Brain microvascular endothelial cell (primary cell): ENCODE measurements at regions not wholly inside any gene's neighbourhood (a gene's known extent, or its start where the extent isn't known, plus 50 kb on each side); places are given as distances from the start of the nearest gene placed in this dataset.

Source experiments
- DNase-seq: peaks from one replicate; pipeline ENCODE4 v3.0.0-alpha.2; 2020
- H3K27ac ChIP-seq: fragments of 250-450 bp; sonication (Bioruptor Pico); 2 replicates; pipeline ENCODE4 v1.5.1; 2020; ENCODE audit warnings: mild to moderate bottlenecking, moderate library complexity
- H3K27me3 ChIP-seq: fragments of 250-450 bp; sonication (Bioruptor Pico); replicated peaks from 2 replicates; pipeline ENCODE4 v1.5.1; 2020; ENCODE audit warnings: mild to moderate bottlenecking
- H3K36me3 ChIP-seq: fragments of 250-450 bp; sonication (Bioruptor Pico); replicated peaks from 2 replicates; pipeline ENCODE4 v1.5.1; 2020; ENCODE audit warnings: mild to moderate bottlenecking
- H3K4me3 ChIP-seq: 2 replicates; pipeline ENCODE4 v1.5.1; 2011; ENCODE audit warnings: low read depth, mild to moderate bottlenecking, control low read depth, low read length, moderate library complexity
- CTCF ChIP-seq: IDR thresholded peaks from 2 replicates; pipeline ENCODE4 v1.5.1; 2011; ENCODE audit warnings: low read depth, mild to moderate bottlenecking, moderate library complexity, low read length, control low read depth, inconsistent platforms; ENCODE audit errors: missing control alignments
- in situ Hi-C: cut with HindIII; loops from 2 replicates; pipeline ENCODE4 v1.10.0; 2017; ENCODE audit warnings: low sequenced_read_pairs, low pct_ligation_motif_present

GRCh38 chr20:53755733-53756531 lies 162.3 kb upstream of the ZNF217 start:
- Histone ChIP-seq H3K27ac (no peak overlapping the region), H3K36me3 (no peaks in the 10 kb centered on the region), H3K27me3 (no peaks in the 10 kb centered on the region), H3K4me3 (no peak overlapping the region)
- TF ChIP-seq CTCF = no peak
- in situ Hi-C loops = no loop called here
- no peak for DNase-seq

- in situ Hi-C loops = no loop called here
- DNase-seq = no peak
- no peak for TF ChIP-seq CTCF
- Histone ChIP-seq H3K27ac (no peak overlapping the region), H3K36me3 (no peaks in the 10 kb centered on the region), H3K4me3 (no peak overlapping the region), H3K27me3 (no peaks in the 10 kb centered on the region)
These were observed 160.3 kb upstream of the ZNF217 start for GRCh38 chr20:53753880-53754459.

- H3K36me3 ChIP-seq = no peaks in the 10 kb centered on the region
- H3K27ac ChIP-seq = no peak overlapping the region
- TF ChIP-seq CTCF = no peak
- in situ Hi-C loops = no loop called here
- H3K27me3 ChIP-seq = no peaks in the 10 kb centered on the region
- no peak overlapping the region for H3K4me3 ChIP-seq
- DNase-seq = no peak
These were observed 159.6 kb upstream of the ZNF217 start for GRCh38 chr20:53752971-53753879.

- no peak for TF ChIP-seq CTCF
- Histone ChIP-seq H3K27ac (no peak overlapping the region), H3K4me3 (no peak overlapping the region), H3K27me3 (no peaks in the 10 kb centered on the region), H3K36me3 (no peaks in the 10 kb centered on the region)
- in situ Hi-C loops = no loop called here
- DNase-seq = no peak
These were observed 158.9 kb upstream of the ZNF217 start for GRCh38 chr20:53752583-53752970.

GRCh38 chr20:53751620-53752318 lies 158.1 kb upstream of the ZNF217 start:
- peak overlapping the region; percentile 38 for H3K27ac ChIP-seq
- in situ Hi-C loops = no loop called here
- H3K27me3 ChIP-seq = no peaks in the 10 kb centered on the region
- H3K4me3 ChIP-seq = no peak overlapping the region
- no peaks in the 10 kb centered on the region for H3K36me3 ChIP-seq
- no peak for TF ChIP-seq CTCF
- DNase-seq = no peak
